ENCODE measurements at regions not wholly inside any gene's neighbourhood (a gene's known extent, or its start where the extent isn't known, plus 50 kb on each side); places are given as distances from the start of the nearest gene placed in this dataset.
"Not testable (repeated sequence)": the region's sequence is repeated elsewhere in the genome, so short reads cannot be mapped to it uniquely, and the experiment has no call there.

GRCh38 chr1:9441451-9442133 is 97.7 kb upstream of the SLC25A33 start:
- peak; percentile 41 for DNase-seq (ENCODE audit: low spot score)

GRCh38 chr1:9442278-9442846 is 96.9 kb upstream of the SLC25A33 start:
- no peak for DNase-seq (ENCODE audit: low spot score)

- DNase-seq (ENCODE audit: low spot score) = no peak
Measured at GRCh38 chr1:9442986-9443385, 96.3 kb upstream of the SLC25A33 start.

GRCh38 chr1:9443913-9444445 is 95.3 kb upstream of the SLC25A33 start:
- DNase-seq (ENCODE audit: low spot score) = no peak

- no peak for DNase-seq (ENCODE audit: low spot score)
Measured at GRCh38 chr1:9444532-9444931, 94.7 kb upstream of the SLC25A33 start.

- not testable (repeated sequence) for DNase-seq (ENCODE audit: low spot score)
Measured at GRCh38 chr1:9445081-9445480, 94.2 kb upstream of the SLC25A33 start.

- no peak for DNase-seq (ENCODE audit: low spot score)
Measured at GRCh38 chr1:9447215-9447960, 91.9 kb upstream of the SLC25A33 start.

GRCh38 chr1:9448132-9449109 is 90.8 kb upstream of the SLC25A33 start:
- no peak for DNase-seq (ENCODE audit: low spot score)

- peak; percentile 47 for DNase-seq (ENCODE audit: low spot score)
Measured at GRCh38 chr1:9449110-9449627, 90.1 kb upstream of the SLC25A33 start.

- no peak for DNase-seq (ENCODE audit: low spot score)
Measured at GRCh38 chr1:9449976-9450696, 89.1 kb upstream of the SLC25A33 start.

GRCh38 chr1:9451081-9451480 is 88.2 kb upstream of the SLC25A33 start:
- no peak for DNase-seq (ENCODE audit: low spot score)

GRCh38 chr1:9452516-9453140 is 86.6 kb upstream of the SLC25A33 start:
- no peak for DNase-seq (ENCODE audit: low spot score)

GRCh38 chr1:9453375-9453774 is 85.9 kb upstream of the SLC25A33 start:
- no peak for DNase-seq (ENCODE audit: low spot score)

- DNase-seq (ENCODE audit: low spot score) = no peak
Measured at GRCh38 chr1:9453779-9454418, 85.4 kb upstream of the SLC25A33 start.

GRCh38 chr1:9454494-9455066 is 84.7 kb upstream of the SLC25A33 start:
- no peak for DNase-seq (ENCODE audit: low spot score)

GRCh38 chr1:9455487-9456234 is 83.6 kb upstream of the SLC25A33 start:
- peak; percentile 81 for DNase-seq (ENCODE audit: low spot score)

- DNase-seq (ENCODE audit: low spot score) = no peak
Measured at GRCh38 chr1:9456833-9457232, 82.4 kb upstream of the SLC25A33 start.

GRCh38 chr1:9459816-9460407 is 79.4 kb upstream of the SLC25A33 start:
- DNase-seq (ENCODE audit: low spot score) = no peak

Measured in AG20443 (cell line).